ENCODE measurements at regions not wholly inside any gene's neighbourhood (a gene's known extent, or its start where the extent isn't known, plus 50 kb on each side); places are given as distances from the start of the nearest gene placed in this dataset.

DNA sequence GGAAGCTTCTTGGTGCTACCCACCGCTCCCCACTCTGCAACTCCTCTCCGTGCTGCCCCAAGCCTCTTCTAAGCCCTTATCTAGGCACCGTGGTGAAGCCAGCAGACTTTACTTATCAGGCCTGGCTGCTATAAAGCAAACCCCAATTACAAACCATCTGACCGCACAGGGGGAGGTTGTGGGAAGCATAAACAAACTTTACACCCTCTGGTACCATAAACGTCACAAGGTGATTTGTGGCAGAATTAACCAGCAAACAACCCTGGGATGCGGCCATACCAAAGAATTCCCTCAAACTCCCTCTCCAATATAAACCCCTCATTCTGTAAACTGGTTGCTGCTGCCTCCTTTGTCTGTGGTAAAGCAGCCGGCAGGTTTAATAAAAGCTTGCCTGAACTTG is 55.2 kb downstream of the MAGEC2 start:
- no peak for DNase-seq

DNA sequence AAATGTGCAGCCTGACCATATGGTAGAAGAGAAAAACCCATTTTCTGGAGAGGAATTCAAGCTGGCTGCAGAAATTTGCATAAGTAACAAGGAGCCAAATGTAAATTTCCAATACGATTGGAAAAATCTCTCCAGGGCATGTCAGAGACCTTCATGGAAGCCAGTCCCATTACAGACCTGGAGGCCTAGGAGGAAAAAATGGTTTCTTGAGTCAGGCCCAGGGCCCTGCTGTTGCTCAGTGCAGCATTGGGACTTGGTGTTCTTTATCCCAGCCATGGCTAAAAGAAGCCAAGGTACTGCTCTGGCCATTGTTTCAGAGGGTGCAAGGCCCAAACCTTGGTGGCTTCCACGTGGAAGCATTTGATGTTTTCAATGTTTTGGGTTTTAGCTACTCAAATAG is 70.6 kb downstream of the MAGEC2 start:
- no peak for DNase-seq

DNA sequence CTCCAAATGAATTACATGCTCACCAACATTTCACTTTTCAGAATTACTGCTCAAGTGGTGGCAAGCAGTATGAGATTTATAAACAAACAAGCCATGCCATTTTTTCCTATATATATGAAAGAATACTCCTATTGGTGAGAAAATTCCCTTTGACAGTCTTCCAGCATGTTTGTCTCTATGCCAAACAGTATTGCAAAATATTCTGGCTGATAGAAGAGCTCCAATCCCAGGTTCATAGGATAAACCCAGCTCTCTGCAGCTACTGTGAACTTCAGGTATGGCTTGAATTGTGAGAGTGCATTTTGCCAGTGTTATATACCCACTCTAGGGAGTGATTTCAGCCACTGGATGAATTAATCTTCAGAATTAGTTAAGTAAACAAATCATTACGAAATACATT is 108.8 kb downstream of the MAGEC2 start:
- no peak for DNase-seq

DNA sequence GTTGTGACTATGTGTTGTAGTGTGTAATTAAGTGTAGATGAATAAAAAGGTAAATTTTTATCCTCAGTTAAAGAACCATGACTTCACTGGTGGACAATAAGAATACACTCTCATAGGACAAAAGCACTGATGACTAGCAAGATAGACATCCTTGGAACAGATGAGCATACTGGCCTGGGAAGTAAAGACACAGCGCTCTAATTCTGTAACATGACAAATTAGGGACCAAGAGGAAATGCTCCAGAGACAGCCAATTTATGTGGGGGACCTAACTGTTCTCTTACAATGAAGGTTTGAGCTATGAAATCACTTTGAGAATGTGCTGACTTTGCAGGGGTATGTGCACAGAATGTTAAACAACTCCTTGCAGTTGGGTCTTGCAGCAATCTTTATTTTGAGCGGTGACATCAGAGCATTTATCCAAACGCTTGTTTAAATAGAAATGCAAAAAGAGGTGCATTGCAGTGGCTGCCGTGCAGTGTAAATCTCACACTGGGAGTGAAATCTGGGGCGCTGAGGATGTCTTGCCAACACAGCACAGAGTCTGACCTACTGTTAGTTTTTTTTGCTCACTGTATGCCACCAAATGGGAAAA is 109.3 kb downstream of the MAGEC2 start:
- DNase-seq = no peak

DNA sequence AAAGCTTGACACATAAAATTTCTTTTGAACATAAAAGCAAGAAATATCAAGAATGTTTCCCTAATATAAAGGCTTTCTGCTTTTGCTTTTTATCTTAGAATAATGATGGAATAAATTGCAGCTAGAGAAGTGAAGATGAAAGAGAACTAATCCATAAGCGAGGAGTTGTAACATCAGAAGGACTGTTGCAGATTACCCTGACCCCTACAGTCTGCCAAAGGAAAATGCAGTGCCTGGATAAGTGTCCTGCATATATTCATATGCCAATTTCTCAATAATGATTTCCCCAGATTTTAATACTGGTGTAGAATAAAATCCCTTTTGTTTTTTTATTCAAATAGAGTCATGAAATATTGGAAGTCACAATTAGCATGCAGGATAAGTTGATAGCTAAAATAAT is 115.9 kb downstream of the MAGEC2 start:
- no peak for DNase-seq

DNA sequence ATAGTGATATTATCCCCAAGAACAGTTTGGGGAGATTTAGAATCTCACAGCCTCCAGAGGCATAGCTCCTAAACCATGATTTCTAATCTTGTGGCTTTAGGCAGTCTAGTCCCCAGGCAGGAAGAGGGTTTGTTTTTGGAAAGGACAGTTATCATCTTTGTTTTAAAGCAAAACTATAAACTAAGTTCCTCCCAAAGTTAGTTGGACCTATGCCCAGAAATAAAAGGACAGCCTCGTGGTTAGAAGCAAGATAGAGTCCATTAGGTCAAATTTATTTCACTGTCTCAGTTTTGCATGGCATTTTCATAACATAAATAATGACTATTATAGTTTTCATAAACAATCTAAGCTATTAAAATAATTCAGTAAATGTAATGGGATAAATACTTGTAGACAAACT is 120.5 kb downstream of the MAGEC2 start:
- no peak for DNase-seq

DNA sequence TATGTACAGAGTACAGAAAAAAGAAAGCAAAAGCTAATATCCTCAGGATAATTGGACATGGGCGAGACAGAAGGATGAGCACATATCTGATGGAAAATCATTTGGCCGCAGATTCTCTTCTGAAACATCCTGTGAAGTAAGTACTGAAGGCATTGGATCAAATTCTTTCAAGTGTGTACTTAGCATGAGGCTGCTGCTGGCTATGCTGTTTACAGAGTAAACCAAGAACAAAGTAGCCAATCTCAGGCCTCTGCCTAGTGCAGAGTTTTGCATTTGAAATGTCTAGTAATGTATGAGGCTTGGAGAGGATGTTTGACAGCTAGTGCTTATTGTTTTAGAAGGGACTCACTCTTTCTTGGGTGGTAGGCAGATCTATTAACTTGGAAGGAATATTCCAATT is 128.5 kb downstream of the MAGEC2 start:
- no peak for DNase-seq

DNA sequence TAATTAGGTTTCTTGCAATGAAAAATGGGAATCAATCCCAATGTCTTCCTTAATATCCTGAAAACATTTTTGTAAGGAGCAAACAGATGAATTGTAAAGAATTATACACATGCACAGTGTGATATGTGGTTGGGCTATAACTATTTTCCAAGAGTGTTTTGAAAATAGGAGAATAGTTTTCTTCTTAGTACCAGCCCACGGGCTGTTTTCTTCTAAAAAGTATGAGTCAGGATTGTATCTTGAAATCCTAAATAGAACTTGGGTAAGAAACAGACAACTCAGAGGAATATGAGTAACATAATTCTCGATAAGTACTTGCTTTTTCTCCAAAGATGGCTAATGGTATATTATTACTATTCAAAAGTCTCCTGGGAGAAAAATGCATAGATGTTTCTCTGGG is 136.7 kb downstream of the MAGEC2 start:
- no peak for DNase-seq

DNA sequence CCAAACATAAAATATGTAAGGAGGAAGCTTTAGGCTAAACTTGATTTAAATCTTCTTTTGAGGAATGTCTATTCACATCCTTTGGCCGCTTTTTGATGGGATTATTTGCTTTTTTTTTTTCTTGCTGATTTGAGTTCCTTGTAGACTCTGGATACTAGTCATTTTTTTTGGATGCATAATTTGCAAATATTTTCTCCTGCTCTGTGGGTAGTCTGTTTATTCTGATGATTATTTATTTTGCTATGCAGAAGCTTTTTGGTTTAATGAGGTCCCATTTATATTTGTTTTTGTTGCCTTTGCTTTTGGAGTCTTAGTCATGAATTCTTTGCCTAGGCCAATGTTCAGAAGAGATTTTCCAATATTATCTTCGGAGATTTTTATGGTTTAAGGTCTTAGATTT is 144.9 kb downstream of the MAGEC2 start:
- DNase-seq = no peak

DNA sequence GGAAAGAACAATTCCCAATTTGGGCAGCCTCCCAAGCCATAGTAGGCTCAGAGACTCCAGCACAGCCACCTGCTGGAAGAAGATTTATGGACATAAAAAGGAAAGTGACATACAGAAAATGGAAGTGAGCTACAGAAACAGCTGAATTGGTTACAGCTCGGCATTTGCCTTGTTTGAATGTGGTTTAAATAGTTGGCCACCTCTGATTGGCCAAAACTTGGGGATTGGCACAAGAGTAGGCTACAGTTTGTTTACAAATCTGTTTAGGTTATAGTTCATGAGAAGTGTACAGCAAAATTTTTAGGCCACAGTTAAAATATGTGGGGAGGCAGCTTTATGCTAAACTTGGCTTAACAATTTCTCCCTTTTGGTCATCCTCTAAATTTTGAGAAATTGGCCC is 150.4 kb downstream of the MAGEC1 start:
- no peak for DNase-seq

DNA sequence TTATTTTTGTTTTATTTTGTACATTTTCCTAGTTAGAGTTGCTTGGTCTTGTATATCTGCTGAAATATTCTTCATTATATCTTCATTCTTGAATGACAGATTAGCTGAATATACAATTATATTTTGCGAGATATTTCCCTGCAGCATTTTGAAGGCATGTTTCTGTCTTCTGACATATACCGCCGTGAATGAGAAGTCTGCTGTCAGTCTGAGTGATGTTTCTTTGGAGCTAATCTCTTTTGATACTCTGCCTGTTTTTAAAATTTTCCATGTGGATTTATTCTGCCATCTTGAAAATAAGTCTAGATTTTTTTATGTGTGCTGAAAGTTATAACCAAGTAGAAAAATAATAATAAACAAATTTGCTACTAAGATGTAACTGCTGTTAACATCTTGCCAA is 148.5 kb downstream of the MAGEC1 start:
- DNase-seq = no peak

DNA sequence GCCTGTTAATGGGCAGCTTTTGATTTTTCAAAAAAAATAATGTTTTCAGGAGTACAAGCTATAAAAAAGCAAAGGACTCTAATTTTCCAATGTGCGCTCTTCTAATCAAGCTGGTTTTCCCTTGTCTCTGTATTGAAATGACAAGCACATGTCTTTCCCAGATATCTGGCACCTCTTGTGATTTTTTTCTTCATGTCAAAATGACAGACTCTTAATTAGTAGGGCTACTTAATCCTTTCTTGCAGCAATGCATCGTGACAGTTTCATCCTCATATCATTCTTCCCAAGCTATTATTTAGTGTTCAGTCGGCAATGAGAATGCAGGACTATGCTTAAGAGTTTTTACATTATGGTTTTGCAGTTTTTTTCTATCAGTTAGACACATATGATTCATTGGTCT is 139.5 kb downstream of the MAGEC1 start:
- DNase-seq = peak; percentile 23

DNA sequence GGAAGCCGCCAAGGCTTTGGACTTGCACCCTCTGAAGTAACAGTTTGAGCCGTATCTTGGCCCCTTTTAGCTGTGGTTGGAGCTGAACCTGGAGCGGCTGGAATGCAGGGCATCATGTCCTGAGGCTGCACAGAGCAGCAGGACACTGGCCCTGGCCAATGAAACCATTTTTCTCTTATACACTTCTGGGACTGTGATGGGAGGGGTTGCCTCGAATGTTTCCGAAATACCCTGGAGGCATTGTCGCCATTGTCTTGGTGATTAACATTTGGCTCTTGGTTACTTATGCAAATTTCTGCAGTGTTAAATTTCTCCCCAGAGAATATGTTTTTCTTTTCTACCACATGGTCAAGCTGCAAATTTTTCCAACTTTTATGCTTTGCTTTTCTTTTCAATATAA is 137.2 kb downstream of the MAGEC1 start:
- DNase-seq = no peak

DNA sequence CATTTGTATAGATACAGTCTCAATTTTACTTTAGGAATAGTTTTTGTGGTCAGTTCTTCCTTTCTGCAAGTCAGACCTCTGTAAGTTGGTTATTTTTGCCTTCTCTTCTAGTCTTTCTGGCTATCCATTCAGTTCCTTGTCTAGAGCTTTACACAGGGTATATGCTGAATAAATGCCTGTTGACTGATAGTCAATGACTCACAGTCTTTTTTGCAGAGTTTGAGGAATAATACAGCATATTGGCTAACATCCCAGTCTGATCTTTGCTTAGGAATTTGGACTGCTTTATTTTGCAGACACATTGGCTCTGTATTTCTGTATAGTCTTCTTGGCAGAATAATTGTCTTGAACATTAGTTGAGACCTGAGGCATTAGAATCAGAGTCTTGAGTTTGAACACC is 132.4 kb downstream of the MAGEC1 start:
- no peak for DNase-seq

DNA sequence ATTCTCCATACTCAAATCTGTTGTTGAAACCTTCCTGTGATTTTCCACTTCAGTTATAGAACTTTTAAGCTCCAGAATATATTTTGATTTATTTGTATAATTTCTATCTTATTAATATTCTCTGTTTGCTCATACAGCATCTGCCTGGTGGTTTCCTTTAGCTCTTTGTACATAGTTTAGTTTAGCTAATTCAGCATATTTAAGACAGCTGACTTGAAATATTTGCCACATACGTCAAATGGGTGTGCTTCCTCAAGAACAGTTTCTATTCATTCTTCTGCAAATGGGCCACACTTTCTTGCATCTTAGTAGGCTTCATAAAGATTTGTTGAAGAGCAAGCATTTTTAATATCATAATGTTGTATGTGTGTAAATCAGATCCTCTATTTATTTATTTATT is 101.8 kb downstream of the MAGEC1 start:
- DNase-seq = no peak

DNA sequence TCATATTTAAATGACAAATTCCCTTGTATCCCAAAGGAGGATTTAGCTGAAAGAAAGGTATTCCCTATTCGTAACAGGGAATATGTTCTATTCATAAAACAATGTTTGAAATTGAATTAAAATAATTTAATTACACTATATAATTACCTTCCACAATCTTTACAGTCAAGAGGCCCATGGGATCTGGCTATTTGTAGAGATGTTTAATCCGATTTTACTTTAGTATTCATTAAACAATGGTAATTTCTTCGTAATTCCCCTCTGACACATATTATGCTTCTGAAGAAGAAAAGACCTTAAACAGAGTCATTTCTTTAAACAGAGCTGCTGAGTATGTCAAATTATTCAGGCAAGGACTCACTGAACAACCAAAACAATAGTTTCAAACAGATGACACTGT is 98.8 kb downstream of the MAGEC1 start:
- DNase-seq = no peak

DNA sequence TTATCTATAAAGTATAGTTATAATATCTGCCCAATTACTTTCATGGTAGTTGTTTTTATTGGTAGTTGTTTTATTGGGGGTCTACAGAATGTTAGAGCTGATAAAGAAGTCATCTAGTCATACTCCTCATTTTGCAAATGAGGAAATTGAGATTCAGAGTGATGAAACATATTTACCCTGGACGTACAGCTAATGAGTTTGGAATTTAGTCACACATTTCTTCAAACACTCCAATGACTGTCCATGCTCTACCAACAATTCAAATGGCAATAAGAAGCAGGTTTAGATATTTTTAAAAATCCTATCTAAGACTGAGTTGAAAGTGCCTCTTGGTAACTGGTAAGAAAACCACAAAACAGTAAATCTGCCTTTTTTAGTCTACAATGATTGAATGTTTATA is 98.2 kb downstream of the MAGEC1 start:
- no peak for DNase-seq

DNA sequence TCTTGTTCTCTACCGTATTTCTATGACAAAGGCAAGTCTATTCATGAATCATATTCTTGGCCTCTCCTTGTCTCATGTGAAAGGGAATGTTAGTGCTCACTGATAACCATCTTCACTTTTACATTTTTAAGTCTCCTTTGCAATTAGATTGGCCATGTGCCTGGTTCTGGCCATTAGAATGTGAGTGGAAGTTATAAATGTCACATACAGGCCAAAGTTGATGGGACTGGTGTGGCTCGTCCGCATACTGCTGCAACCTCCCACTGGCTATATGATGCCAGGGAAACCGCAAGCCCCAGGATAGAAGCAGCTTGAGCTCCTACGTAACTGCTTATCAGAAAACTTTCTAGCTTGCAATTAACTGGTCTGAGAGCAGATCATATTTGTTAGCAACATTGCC is 86.1 kb downstream of the MAGEC1 start:
- DNase-seq = no peak

DNA sequence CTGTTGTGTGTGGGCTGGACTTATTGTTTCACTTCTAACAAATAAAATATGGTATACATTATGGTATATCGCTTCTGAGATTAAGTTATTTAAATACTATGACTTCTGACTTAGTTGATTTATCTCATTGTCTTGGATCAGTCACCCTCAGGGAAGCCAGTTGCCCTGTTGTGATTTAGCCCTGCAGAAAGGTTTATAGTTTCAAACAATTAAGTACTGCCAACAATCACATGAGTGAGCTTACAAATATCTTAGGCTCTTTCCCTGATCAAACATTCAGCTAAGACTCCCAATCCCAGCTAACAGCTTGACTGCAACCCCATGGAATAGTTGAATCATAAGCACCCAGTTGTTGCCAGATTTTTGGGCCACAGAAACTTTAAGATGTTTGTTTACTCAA is 85.4 kb downstream of the MAGEC1 start:
- no peak for DNase-seq

DNA sequence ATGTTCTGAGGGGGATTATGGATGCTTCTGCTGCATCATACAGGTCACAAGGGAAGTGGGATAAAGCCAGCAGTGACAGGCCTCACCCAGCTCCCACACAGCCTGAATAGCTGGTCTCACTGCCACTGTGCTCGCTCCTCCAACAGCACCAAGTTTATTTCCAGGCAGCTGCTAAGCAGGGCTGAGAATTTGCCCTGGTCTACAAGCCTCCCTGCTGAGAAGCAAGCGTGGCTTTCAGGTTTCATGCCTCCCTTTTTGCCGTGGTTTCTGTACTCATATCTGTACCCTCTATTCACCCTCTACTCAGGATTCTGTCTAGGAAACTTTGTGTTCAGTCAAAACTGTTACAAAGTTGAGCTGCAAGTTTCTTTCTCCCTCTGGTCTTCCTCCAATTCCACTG is 78.6 kb downstream of the MAGEC1 start:
- no peak for DNase-seq

DNA sequence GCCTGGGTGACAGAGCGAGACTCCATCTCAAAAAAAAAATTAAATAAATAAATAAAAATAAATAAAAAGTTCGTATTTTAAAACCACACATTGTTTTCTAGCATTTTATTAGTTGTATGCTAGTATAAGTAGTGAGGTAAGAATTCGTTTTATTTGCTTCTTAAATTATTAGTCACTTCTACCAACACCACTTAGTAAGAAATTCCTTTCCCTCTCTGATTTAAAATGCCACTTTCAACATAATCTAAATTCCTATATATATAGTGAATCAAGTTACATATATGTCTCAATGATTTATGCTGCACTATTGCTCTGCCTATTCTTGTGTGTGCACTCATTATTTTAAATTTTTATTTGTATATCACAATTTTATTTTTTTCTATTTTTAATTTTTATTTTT is 72.1 kb downstream of the MAGEC1 start:
- DNase-seq = no peak

DNA sequence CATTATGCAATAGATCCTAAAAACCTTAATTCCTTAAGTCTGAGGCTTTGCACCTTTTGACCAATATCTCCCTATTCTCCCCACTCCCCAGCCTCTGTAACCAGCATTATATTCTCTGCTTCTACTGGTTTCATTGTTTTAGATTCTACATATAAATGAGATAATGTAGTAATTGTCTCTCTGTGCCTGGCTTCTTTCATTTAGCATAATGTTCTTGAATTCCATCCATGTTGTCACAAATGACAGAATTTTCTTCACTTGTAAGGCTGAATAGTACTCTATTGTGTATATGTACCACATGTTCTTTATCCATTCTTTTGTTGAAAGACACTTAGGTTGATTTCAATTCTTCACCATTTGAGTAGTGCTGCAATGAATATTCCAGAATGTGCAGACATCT is 66.0 kb downstream of the MAGEC1 start:
- DNase-seq = no peak

DNA sequence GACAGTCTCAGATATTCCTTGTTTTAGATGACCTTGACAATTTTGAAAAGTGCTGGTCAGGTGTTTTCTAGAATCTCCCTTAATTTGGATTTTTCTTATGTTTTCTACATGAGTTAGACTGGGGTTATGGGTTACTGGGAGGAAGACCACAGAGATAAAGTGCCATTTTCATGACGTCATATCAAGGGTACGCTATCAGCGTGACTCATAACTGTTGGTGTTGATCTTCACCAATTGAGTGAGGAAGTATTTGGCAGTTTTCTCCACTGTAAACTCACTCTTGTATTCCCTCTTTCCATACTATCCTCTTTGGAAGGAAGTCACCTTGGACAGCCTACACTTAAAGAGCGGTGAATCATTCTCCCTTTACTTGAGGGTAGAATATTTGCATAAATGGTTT is 56.9 kb downstream of the MAGEC1 start:
- DNase-seq = no peak

Data from NCI-H524 treated with DMSO at 0.1 percent for 48 hours (cell line).